Endothelial cell of umbilical vein (primary cell): ENCODE measurements at regions not wholly inside any gene's neighbourhood (a gene's known extent, or its start where the extent isn't known, plus 50 kb on each side); places are given as distances from the start of the nearest gene placed in this dataset.

ENCODE experiments used
- BruUV-seq: library from RNA; stranded (reverse); fragments of 400-500 nt; replicated peaks from 2 replicates; lab custom pipeline; 2021; lab: Mats Ljungman, UMichigan
- CTCF ChIA-PET: fragments of 300-600, 350-600 bp; sonication (Branson Sonifier 250); formaldehyde crosslinking; loops from one replicate; lab custom pipeline; 2021; ENCODE audit warnings: antibody characterized with exemption, inconsistent platforms; lab: Charles Lee
- POLR2A ChIA-PET: fragments of 300-600, 350-600 bp; sonication (Branson Sonifier 250); formaldehyde crosslinking; loops from one replicate; lab custom pipeline; 2021; ENCODE audit warnings: antibody characterized with exemption, inconsistent platforms; lab: Charles Lee
- DNase-seq: peaks from one replicate; pipeline ENCODE4 v3.0.0-alpha.2; 2011; ENCODE audit warnings: low read depth, low spot score
- FAIRE-seq: peaks from 2 replicates; lab custom pipeline; 2011; peaks lifted over from hg19 to GRCh38; lab: Jason Lieb, UNC
- H2AFZ ChIP-seq: 2 replicates; pipeline ENCODE4 v1.6.0; 2012; ENCODE audit warnings: low read depth, low read length, control low read depth, inconsistent platforms
- H3K27ac ChIP-seq: 2 replicates; pipeline ENCODE4 v1.5.1; 2011; ENCODE audit warnings: low read depth, mild to moderate bottlenecking, control low read depth, low read length, moderate library complexity; ENCODE audit not compliant: insufficient read depth
- H3K27me3 ChIP-seq, 2 experiments: 2 replicates each; pipeline versions ENCODE4 v1.6.0 to v1.6.1; 2011; ENCODE audit warnings: low read length in 2 of 2, mixed read lengths in 1 of 2; ENCODE audit not compliant: control insufficient read depth in 2 of 2, insufficient read depth in 2 of 2
- H3K36me3 ChIP-seq, 2 experiments: 2 replicates in 1 of 2; 3 replicates in 1 of 2; pipeline ENCODE4 v1.5.1; 2011; ENCODE audit warnings: low read length in 2 of 2, mild to moderate bottlenecking in 1 of 2, moderate library complexity in 1 of 2; ENCODE audit not compliant: control insufficient read depth in 2 of 2, insufficient read depth in 2 of 2; ENCODE audit errors: extremely low read depth in 1 of 2
- H3K4me1 ChIP-seq: 3 replicates; pipeline ENCODE4 v1.5.1; 2011; ENCODE audit warnings: mild to moderate bottlenecking, low read length; ENCODE audit not compliant: control insufficient read depth, insufficient read depth; ENCODE audit errors: extremely low read depth
- H3K4me2 ChIP-seq: 2 replicates; pipeline ENCODE4 v1.6.1; 2011; ENCODE audit warnings: low read length, control low read depth, mixed read lengths; ENCODE audit not compliant: insufficient read depth
- H3K4me3 ChIP-seq, 3 experiments: fragments of 200-600 bp in 1 of 3; sonication (generic), shearing (Covaris generic) in 1 of 3; replicated peaks in 1 of 3; 2 replicates each; pipeline ENCODE4 v1.5.1; 2011 to 2016; ENCODE audit warnings: control low read depth in 3 of 3, low read length in 3 of 3, mild to moderate bottlenecking in 2 of 3, inconsistent platforms in 1 of 3, low read depth in 1 of 3, moderate library complexity in 1 of 3; ENCODE audit not compliant: insufficient read depth in 1 of 3
- H3K79me2 ChIP-seq: 2 replicates; pipeline ENCODE4 v1.6.0; 2012; ENCODE audit warnings: low read length, inconsistent platforms; ENCODE audit not compliant: control insufficient read depth, insufficient read depth
- H3K9ac ChIP-seq: replicated peaks from 2 replicates; pipeline ENCODE3; 2011; ENCODE audit warnings: low read length, control low read depth; ENCODE audit not compliant: insufficient read depth; ENCODE audit errors: extremely low read depth
- H3K9me1 ChIP-seq: replicated peaks from 3 replicates; pipeline ENCODE4 v1.6.0; 2011; ENCODE audit warnings: mild to moderate bottlenecking, low read length; ENCODE audit not compliant: control insufficient read depth, insufficient read depth; ENCODE audit errors: extremely low read depth
- H3K9me3 ChIP-seq: replicated peaks from 2 replicates; pipeline ENCODE4 v1.5.1; 2012; ENCODE audit warnings: low read length, inconsistent platforms; ENCODE audit not compliant: control insufficient read depth, insufficient read depth
- H4K20me1 ChIP-seq: replicated peaks from 2 replicates; pipeline ENCODE3; 2011; ENCODE audit warnings: mild to moderate bottlenecking, low read length; ENCODE audit not compliant: control insufficient read depth, insufficient read depth; ENCODE audit errors: extremely low read depth
- EZH2 ChIP-seq: IDR thresholded peaks from 2 replicates; pipeline ENCODE4 v1.6.1; 2012; ENCODE audit warnings: borderline replicate concordance, low read depth, mild to moderate bottlenecking, moderate library complexity, low read length, inconsistent platforms; ENCODE audit not compliant: severe bottlenecking
- FOS ChIP-seq: IDR thresholded peaks from 2 replicates; pipeline ENCODE4 v1.6.1; 2011; ENCODE audit warnings: mild to moderate bottlenecking, low read length, moderate library complexity, borderline replicate concordance; ENCODE audit not compliant: insufficient read depth
- GATA2 ChIP-seq: IDR thresholded peaks from 2 replicates; pipeline ENCODE4 v1.7.0; 2011; ENCODE audit warnings: low read depth, mild to moderate bottlenecking, moderate library complexity, mixed read lengths, low read length; ENCODE audit not compliant: insufficient read length, insufficient read depth
- JUN ChIP-seq: IDR thresholded peaks from 2 replicates; pipeline ENCODE4 v1.6.1; 2011; ENCODE audit warnings: borderline replicate concordance, low read depth; ENCODE audit not compliant: insufficient read length, insufficient read depth
- MYC ChIP-seq: IDR thresholded peaks from one replicate; pipeline ENCODE4 v1.6.1; 2011; ENCODE audit warnings: mild to moderate bottlenecking, low read depth, low read length
- POLR2A ChIP-seq: IDR thresholded peaks from 2 replicates; pipeline ENCODE4 v1.6.1; 2012; ENCODE audit warnings: low read depth, mild to moderate bottlenecking, control low read depth, low read length
- POLR2AphosphoS5 ChIP-seq: IDR thresholded peaks from 2 replicates; pipeline ENCODE4 v1.6.1; 2012; ENCODE audit warnings: low read depth, mild to moderate bottlenecking, control low read depth, low read length, moderate library complexity; ENCODE audit not compliant: insufficient read depth
- dilution Hi-C: fragments of 300-500 bp; cut with MboI; formaldehyde crosslinking; loops from one replicate; pipeline ENCODE4 v1.15.0; 2019; ENCODE audit warnings: low sequenced_read_pairs; ENCODE audit not compliant: extremely low pct_ligation_motif_present
- intact Hi-C: fragments of 100-400 bp; cut with micrococcal nuclease; formaldehyde crosslinking; loops from one replicate; pipeline ENCODE4 v1.10.0; 2022
- TF ChIP-seq, protein P1 (sequence below), 2 donors: IDR thresholded peaks; 1 replicate in 1 of 2; 2 replicates in 1 of 2; pipeline ENCODE4 v1.5.1; 2011; ENCODE audit warnings: low read length in 2 of 2, mild to moderate bottlenecking in 2 of 2, moderate library complexity in 2 of 2, control low read depth in 1 of 2, inconsistent platforms in 1 of 2, low read depth in 1 of 2; ENCODE audit not compliant: insufficient read depth in 1 of 2; ENCODE audit errors: extremely low read depth in 1 of 2
- TF ChIP-seq, protein P2 (sequence below): IDR thresholded peaks from 2 replicates; pipeline ENCODE4 v1.6.1; 2011; ENCODE audit not compliant: insufficient read depth, insufficient read length

DNA sequence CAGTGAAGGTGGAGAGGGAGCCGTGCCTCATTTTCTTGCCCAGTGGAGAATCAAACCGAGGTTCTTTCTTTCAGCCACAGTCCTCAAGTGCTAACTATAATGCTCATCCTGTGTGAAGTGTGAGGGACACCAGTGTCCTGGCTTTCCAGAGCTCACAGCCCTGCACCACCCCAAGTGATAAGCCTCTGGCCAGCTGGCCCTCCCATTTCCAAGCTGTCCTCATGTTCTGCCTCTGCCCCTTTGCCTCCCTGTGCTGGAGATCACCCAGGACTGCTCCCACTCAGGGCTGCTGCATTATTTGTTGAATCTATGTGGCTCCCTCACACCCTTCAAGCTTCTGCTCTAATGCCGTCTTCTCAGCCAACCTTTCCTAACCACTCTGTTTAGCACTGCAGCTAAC, 224.5 kb upstream of the TUT7 start:
- no peaks in the 10 kb centered on the region for H3K36me3 ChIP-seq
- TF ChIP-seq FOS (no peak), POLR2A (no peak), MYC (no peak), JUN (no peak), GATA2 (no peak), POLR2AphosphoS5 (no peak), EZH2 (no peak)
- TF ChIP-seq, protein P1, sequence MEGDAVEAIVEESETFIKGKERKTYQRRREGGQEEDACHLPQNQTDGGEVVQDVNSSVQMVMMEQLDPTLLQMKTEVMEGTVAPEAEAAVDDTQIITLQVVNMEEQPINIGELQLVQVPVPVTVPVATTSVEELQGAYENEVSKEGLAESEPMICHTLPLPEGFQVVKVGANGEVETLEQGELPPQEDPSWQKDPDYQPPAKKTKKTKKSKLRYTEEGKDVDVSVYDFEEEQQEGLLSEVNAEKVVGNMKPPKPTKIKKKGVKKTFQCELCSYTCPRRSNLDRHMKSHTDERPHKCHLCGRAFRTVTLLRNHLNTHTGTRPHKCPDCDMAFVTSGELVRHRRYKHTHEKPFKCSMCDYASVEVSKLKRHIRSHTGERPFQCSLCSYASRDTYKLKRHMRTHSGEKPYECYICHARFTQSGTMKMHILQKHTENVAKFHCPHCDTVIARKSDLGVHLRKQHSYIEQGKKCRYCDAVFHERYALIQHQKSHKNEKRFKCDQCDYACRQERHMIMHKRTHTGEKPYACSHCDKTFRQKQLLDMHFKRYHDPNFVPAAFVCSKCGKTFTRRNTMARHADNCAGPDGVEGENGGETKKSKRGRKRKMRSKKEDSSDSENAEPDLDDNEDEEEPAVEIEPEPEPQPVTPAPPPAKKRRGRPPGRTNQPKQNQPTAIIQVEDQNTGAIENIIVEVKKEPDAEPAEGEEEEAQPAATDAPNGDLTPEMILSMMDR (IDR thresholded peaks at IDR 0.05; ENCODE audit: extremely low read depth in 1 of 2, insufficient read depth in 1 of 2, low read depth in 1 of 2, low read length in 2 of 2), result no peak
- TF ChIP-seq, protein P2, sequence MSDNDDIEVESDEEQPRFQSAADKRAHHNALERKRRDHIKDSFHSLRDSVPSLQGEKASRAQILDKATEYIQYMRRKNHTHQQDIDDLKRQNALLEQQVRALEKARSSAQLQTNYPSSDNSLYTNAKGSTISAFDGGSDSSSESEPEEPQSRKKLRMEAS, result no peak
- no peaks in the 10 kb centered on the region for H3K27me3 ChIP-seq
- no peak overlapping the region for H3K4me2 ChIP-seq
- H4K20me1 ChIP-seq, result no peaks in the 10 kb centered on the region
- H3K79me2 ChIP-seq, result no peaks in the 10 kb centered on the region
- intact Hi-C loops, result no loop called here
- ChIA-PET CTCF (no interaction called here), POLR2A (no interaction called here)
- dilution Hi-C loops, result no loop called here
- no TSS peak for BruUV-seq
- no peaks in the 10 kb centered on the region for H3K4me1 ChIP-seq
- no peaks in the 10 kb centered on the region for H3K9me1 ChIP-seq
- no peak overlapping the region for H2AFZ ChIP-seq
- DNase-seq, result no peak
- FAIRE-seq, result no peak
- H3K9me3 ChIP-seq, result no peaks in the 10 kb centered on the region
- no peak overlapping the region for H3K27ac ChIP-seq
- no peak overlapping the region for H3K4me3 ChIP-seq
- H3K9ac ChIP-seq, result no peak overlapping the region
